Fibroblast of peridontal ligament (primary cell): ENCODE measurements at regions not wholly inside any gene's neighbourhood (a gene's known extent, or its start where the extent isn't known, plus 50 kb on each side); places are given as distances from the start of the nearest gene placed in this dataset.

ENCODE experiments used
- DNase-seq: peaks from one replicate; pipeline ENCODE4 v3.0.0-alpha.2; 2010; ENCODE audit errors: extremely low read depth

DNA sequence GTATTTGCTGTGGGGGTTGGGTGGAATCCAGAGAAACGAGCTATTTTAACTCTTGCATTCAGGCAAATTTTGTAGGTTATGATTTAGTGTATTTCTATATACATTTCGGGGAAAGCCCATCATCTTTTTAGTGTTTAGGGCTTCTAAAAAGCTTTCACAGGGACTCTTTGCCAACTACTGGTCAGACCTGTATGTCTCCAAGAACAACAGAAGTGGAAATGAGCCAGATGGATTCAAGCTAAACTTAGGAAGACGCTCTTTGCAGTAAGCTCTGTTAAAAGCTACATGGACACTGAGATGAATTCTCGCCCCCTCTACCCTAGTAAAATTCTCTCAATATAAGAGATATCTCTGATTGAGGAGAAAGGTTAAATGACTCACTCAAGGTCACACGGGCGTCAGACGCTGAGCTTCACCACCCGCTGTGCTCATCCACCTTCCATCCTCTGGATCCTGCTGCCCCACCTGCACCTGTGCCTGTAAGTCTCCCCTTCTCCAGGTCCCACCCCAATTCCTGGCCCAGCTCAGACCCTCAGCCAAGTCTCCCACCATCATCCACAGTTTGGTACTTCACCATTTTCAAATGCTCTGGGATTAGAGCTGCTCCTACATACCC lies 85.6 kb downstream of the MARCHF4 start:
- no peak for DNase-seq

DNA sequence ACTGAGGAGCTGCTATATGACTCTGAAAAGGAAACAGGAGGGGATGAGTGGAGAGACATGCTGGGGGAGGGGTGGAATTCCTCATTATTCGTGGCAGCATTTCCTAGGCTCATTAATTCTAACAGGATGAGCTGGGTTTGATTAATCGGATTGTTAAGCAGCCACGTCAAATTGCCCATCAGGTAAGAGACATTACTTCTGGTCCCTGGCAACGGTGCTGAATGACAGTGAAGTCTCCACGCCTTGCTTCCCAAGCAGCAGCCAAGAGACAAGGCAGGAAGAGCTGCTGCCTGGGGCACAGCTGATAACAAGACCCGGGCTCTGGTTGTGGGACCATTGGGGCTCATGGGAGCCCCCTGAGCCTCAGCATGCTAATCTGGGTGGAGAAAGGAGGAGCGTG lies 86.6 kb downstream of the MARCHF4 start:
- DNase-seq, result no peak

DNA sequence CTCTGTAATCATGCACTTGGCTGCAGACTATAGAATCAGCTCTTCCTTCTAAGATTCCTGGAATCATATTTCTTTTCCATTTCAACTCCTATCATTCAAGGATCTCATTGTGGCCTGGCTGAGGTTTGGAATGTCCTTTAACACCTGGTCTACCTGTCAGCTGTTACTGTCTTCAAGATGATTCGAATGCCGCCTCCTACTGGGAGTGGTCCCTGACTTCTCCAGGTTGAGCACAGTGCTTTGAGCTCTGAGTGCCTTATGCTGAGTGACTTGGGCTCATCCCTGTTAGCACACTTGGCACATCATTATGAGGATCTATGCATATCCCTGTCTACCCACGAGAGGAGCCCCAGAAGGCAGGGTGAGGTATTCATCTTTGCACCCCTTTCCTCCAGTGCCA lies 87.6 kb downstream of the MARCHF4 start:
- no peak for DNase-seq

- no peak for DNase-seq
These were observed 89.0 kb downstream of the MARCHF4 start for GRCh38 chr2:216283038-216283900.

- peak; percentile 27 for DNase-seq
These were observed 90.4 kb downstream of the MARCHF4 start for GRCh38 chr2:216281876-216282275.

DNA sequence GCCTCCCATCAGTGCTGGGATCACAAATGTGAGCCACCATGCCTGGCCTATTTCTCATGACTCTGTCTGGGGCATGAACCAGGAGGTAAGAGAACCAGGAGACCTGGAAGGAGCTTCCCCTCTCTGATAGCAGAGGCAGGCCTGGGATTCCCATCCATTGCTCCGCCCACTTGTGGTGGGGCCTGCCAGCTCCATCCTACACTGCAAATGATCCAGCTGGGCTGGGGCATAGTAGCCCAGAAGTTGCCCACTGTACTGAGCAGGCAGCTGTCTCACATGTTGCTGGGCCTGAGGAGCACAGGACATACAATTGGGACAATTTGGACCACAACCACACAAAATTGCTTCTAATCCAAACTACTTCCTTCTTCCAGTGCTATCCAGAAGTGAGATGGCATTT lies 91.0 kb downstream of the MARCHF4 start:
- DNase-seq, result no peak

GRCh38 chr2:216279459-216279858 lies 92.8 kb downstream of the MARCHF4 start:
- peak; percentile 82 for DNase-seq

DNA sequence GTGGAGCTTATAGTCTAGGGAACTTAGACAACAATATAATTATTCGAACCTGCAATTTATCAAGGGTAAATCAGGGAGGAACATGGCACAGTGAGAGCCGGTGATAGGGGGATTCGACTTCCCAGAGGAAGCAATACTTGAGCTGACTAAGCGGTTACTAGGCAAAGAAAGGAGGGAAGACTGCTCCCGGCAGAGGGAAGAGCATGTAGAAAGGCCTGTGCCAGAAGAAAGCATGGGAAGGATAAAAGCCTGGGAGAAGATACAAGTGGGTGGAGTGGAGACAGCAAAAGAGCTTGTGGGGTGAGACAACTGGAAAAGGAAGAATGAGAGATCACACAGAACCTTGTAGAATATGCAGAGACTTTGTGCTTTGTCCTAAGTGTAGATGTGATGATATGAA lies 93.3 kb downstream of the MARCHF4 start:
- DNase-seq, result peak; percentile 34

GRCh38 chr2:216275890-216276289 lies 96.4 kb downstream of the MARCHF4 start:
- no peak for DNase-seq

DNA sequence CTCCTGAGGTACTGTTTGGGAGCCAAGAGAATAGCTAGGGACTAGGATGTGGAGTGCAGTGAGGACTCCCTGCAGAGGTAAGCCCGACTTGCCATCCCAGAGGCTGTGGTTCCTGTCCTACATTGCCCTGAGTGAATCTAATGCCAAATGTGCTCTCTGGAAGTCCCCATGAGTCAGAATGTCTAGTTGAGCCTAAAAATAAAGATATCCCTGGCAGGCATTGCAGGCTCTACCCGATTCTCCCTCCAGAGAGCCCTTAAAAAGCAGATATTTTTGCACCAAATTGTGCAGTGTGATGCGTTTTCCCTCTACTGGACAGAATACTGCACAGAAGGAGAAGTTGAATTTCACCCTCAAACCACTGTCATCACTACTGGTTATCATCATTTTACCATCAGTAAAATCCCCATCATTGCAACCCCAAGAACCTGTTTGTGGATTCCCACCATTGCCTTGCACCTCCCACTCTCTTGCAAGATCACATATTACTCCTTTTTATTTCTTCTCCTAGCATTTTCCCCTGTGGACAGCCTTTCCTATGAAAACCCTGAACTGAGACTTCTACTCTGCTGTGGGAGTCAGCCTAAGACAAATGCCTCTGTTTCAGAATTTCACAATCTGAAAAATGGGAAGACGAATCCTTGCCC lies 98.0 kb downstream of the MARCHF4 start:
- peak; percentile 79 for DNase-seq

DNA sequence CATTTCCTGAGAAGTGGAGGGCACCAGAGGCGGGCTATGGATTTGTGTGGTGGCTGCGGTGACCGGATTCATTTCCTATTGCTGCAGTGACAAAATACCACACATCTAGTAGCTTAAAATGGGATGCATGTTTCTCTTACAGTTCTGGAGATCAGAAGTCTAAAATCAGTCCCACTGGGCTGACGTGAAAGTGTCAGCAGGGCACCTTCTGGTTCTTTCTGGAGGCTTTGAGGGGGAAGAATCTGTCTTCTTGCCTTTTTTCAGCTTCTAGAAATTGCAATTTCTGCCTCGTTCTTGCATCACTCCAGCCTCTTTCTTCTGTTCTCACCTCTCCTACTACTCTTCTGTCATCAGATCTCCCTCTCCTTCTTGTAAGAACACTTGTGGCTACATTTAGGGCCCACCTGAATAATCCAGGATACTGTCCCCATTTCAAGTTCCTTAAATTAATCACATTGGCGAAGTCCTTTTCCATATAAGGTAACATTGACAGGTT lies 111.2 kb downstream of the MARCHF4 start:
- DNase-seq, result no peak

- no peak for DNase-seq
These were observed 111.7 kb downstream of the MARCHF4 start for GRCh38 chr2:216260629-216261028.

DNA sequence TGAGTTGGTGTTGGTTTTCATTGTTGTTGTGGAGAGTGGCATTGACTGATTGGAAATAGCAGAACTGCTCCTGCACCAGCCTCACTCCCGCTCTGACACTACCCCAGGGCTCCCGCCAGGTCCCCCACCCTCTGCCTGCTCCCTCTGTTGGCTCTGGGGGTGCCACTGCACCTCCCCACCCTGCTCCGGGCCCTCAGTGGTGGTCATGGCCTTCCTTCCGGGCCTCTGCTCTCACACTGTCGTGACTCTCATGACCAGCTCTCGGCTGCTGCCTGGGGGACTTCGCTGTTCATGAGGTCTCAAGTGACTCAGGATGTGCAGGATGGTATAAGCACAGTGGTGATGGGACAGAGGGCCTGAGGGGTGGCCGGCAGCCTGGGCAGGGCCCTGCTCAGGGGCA lies 113.2 kb downstream of the MARCHF4 start:
- no peak for DNase-seq

DNA sequence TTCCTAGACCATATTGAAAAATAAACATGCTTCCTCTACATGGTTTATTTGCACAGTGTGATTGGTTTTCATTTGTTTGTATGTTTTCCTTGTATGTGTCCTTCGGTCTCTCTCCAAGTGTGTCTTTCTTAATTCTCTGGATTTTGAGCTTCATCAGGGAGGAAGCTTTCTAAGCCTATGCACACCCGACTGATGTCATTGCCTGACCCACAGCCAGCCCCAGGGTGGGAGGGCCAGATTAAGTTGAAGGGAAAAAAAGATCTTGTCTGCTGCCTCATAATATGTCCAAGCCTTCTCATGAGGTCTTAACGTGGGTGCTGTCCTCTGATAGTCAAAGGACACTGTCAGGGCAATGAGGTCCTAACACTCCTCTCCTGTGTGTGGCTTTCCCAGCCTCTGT lies 115.2 kb downstream of the MARCHF4 start:
- DNase-seq, result peak; percentile 18
